Natural killer cell (primary cell): ENCODE measurements at regions not wholly inside any gene's neighbourhood (a gene's known extent, or its start where the extent isn't known, plus 50 kb on each side); places are given as distances from the start of the nearest gene placed in this dataset.

Experiments
- ATAC-seq, 3 donors: fragments of 150-1000 bp in 2 of 3; fragments of 200-7000 bp in 1 of 3; cut with Tn5 transposase; 1 replicate in 1 of 3; 2 replicates in 2 of 3; pipeline ENCODE4 v1.10.0; 2021; ENCODE audit warnings: mild to moderate bottlenecking in 2 of 3, moderate library complexity in 2 of 3
- DNase-seq, 2 donors: peaks; one replicate each; pipeline versions ENCODE4 v3.0.0 to v3.0.0-alpha.2; 2013 to 2021; ENCODE audit warnings: mixed read lengths in 1 of 2
- H3K27ac ChIP-seq: one replicate; pipeline ENCODE4 v1.5.1; 2013; ENCODE audit warnings: mild to moderate bottlenecking, low read length
- H3K27me3 ChIP-seq: one replicate; pipeline ENCODE4 v1.6.1; 2013; ENCODE audit warnings: low read length; ENCODE audit not compliant: control insufficient read depth, insufficient read depth
- H3K36me3 ChIP-seq: one replicate; pipeline ENCODE4 v1.6.1; 2013; ENCODE audit warnings: low read length; ENCODE audit not compliant: control insufficient read depth, insufficient read depth
- H3K4me1 ChIP-seq: one replicate; pipeline ENCODE4 v1.6.1; 2013; ENCODE audit warnings: low read length; ENCODE audit not compliant: control insufficient read depth, insufficient read depth
- H3K4me3 ChIP-seq: one replicate; pipeline ENCODE4 v1.5.1; 2013; ENCODE audit warnings: low read length
- H3K9me3 ChIP-seq: one replicate; pipeline ENCODE4 v1.6.1; 2013; ENCODE audit warnings: low read length; ENCODE audit not compliant: control insufficient read depth, insufficient read depth
- H3K27ac Mint-ChIP-seq, 2 donors: one replicate each; pipeline ENCODE4 v1.8.0; 2022; ENCODE audit warnings: mild to moderate bottlenecking in 2 of 2, mixed read lengths in 2 of 2, moderate library complexity in 1 of 2
- H3K27me3 Mint-ChIP-seq, 2 donors: one replicate each; pipeline ENCODE4 v1.8.0; 2022; ENCODE audit warnings: low read depth in 2 of 2, mixed read lengths in 2 of 2
- H3K36me3 Mint-ChIP-seq: one replicate; pipeline ENCODE4 v1.8.0; 2022; ENCODE audit warnings: mixed read lengths
- H3K4me1 Mint-ChIP-seq, 2 donors: one replicate each; pipeline ENCODE4 v1.8.0; 2022; ENCODE audit warnings: mixed read lengths in 2 of 2
- H3K4me3 Mint-ChIP-seq: one replicate; pipeline ENCODE4 v1.8.0; 2022; ENCODE audit warnings: mild to moderate bottlenecking, moderate library complexity, mixed read lengths
- H3K9me3 Mint-ChIP-seq, 2 donors: one replicate each; pipeline ENCODE4 v1.8.0; 2022; ENCODE audit warnings: mixed read lengths in 2 of 2
- CTCF ChIP-seq: fragments of 200-600 bp; IDR thresholded peaks from one replicate; pipeline ENCODE4 v1.8.0; 2022; ENCODE audit warnings: antibody characterized with exemption
- WGBS: methylation state at CpG from one replicate; pipeline ENCODE4 v1.1.7; 2013; ENCODE audit warnings: missing lambda C conversion rate; ENCODE audit not compliant: insufficient coverage; 5-methylcytosine and 5-hydroxymethylcytosine counted together
- intact Hi-C: fragments of 100-400 bp; cut with micrococcal nuclease; formaldehyde crosslinking; loops from one replicate; pipeline ENCODE4 v1.14.2; 2022

GRCh38 chr6:23448281-23448680, 677.7 kb upstream of the NRSN1 start:
- WGBS: 84% methylated on average over 2 of the region's 2 CpGs
- H3K36me3 Mint-ChIP-seq: no peaks in the 10 kb centered on the region
- peaks cover 10 to 11% of the 10 kb centered on the region in 2 donors for H3K9me3 Mint-ChIP-seq
- H3K27me3 ChIP-seq: no peaks in the 10 kb centered on the region
- no peaks in the 10 kb centered on the region for H3K9me3 ChIP-seq
- DNase-seq (no peak), ATAC-seq (no peak)
- H3K27ac ChIP-seq: no peak overlapping the region
- H3K4me1 ChIP-seq: no peaks in the 10 kb centered on the region
- H3K4me3 Mint-ChIP-seq: no peak overlapping the region
- intact Hi-C loops: no loop called here
- H3K4me3 ChIP-seq: no peak overlapping the region
- no peaks in the 10 kb centered on the region for H3K36me3 ChIP-seq
- no peak for TF ChIP-seq CTCF
- no peaks in the 10 kb centered on the region for H3K4me1 Mint-ChIP-seq
- no peaks in the 10 kb centered on the region for H3K27me3 Mint-ChIP-seq
- no peak overlapping the region for H3K27ac Mint-ChIP-seq

GRCh38 chr6:23454080-23454976, 671.7 kb upstream of the NRSN1 start:
- Mint-ChIP-seq H3K27ac (no peak overlapping the region), H3K27me3 (no peaks in the 10 kb centered on the region), H3K4me1 (no peaks in the 10 kb centered on the region), H3K36me3 (no peaks in the 10 kb centered on the region), H3K4me3 (no peak overlapping the region), H3K9me3 (peaks cover 12 to 13% of the 10 kb centered on the region in 2 donors)
- no peak overlapping the region for H3K4me3 ChIP-seq
- intact Hi-C loops: no loop called here
- no peaks in the 10 kb centered on the region for H3K36me3 ChIP-seq
- 49% methylated on average over 5 of the region's 5 CpGs for WGBS
- no peak overlapping the region for H3K27ac ChIP-seq
- H3K9me3 ChIP-seq: no peaks in the 10 kb centered on the region
- H3K27me3 ChIP-seq: no peaks in the 10 kb centered on the region
- DNase-seq (no peak), ATAC-seq (no peak)
- no peak for TF ChIP-seq CTCF
- no peaks in the 10 kb centered on the region for H3K4me1 ChIP-seq

- Mint-ChIP-seq H3K4me3 (no peak overlapping the region), H3K27ac (no peak overlapping the region), H3K9me3 (peaks cover 14% of the 10 kb centered on the region in 2 donors), H3K27me3 (no peaks in the 10 kb centered on the region), H3K36me3 (no peaks in the 10 kb centered on the region), H3K4me1 (no peaks in the 10 kb centered on the region)
- no peaks in the 10 kb centered on the region for H3K36me3 ChIP-seq
- ATAC-seq: no peak
- H3K4me3 ChIP-seq: no peak overlapping the region
- intact Hi-C loops: no loop called here
- no peaks in the 10 kb centered on the region for H3K9me3 ChIP-seq
- no peak overlapping the region for H3K27ac ChIP-seq
- TF ChIP-seq CTCF: no peak
- WGBS: 100% methylated on average over 2 of the region's 2 CpGs
- H3K4me1 ChIP-seq: no peaks in the 10 kb centered on the region
- H3K27me3 ChIP-seq: no peaks in the 10 kb centered on the region
- no peak for DNase-seq
Measured at GRCh38 chr6:23455754-23456153, 670.3 kb upstream of the NRSN1 start.

- DNase-seq (no peak), ATAC-seq (no peak)
- Mint-ChIP-seq H3K4me3 (no peak overlapping the region), H3K27me3 (no peaks in the 10 kb centered on the region), H3K36me3 (no peaks in the 10 kb centered on the region), H3K9me3 (peaks cover 14% of the 10 kb centered on the region in 2 donors), H3K27ac (no peak overlapping the region), H3K4me1 (no peaks in the 10 kb centered on the region)
- TF ChIP-seq CTCF: no peak
- no peak overlapping the region for H3K4me3 ChIP-seq
- no peak overlapping the region for H3K27ac ChIP-seq
- H3K27me3 ChIP-seq: no peaks in the 10 kb centered on the region
- no peaks in the 10 kb centered on the region for H3K36me3 ChIP-seq
- intact Hi-C loops: no loop called here
- H3K4me1 ChIP-seq: no peaks in the 10 kb centered on the region
- no peaks in the 10 kb centered on the region for H3K9me3 ChIP-seq
Measured at GRCh38 chr6:23456396-23456795, 669.6 kb upstream of the NRSN1 start.
